ENCODE measurements at regions not wholly inside any gene's neighbourhood (a gene's known extent, or its start where the extent isn't known, plus 50 kb on each side); places are given as distances from the start of the nearest gene placed in this dataset.

DNA sequence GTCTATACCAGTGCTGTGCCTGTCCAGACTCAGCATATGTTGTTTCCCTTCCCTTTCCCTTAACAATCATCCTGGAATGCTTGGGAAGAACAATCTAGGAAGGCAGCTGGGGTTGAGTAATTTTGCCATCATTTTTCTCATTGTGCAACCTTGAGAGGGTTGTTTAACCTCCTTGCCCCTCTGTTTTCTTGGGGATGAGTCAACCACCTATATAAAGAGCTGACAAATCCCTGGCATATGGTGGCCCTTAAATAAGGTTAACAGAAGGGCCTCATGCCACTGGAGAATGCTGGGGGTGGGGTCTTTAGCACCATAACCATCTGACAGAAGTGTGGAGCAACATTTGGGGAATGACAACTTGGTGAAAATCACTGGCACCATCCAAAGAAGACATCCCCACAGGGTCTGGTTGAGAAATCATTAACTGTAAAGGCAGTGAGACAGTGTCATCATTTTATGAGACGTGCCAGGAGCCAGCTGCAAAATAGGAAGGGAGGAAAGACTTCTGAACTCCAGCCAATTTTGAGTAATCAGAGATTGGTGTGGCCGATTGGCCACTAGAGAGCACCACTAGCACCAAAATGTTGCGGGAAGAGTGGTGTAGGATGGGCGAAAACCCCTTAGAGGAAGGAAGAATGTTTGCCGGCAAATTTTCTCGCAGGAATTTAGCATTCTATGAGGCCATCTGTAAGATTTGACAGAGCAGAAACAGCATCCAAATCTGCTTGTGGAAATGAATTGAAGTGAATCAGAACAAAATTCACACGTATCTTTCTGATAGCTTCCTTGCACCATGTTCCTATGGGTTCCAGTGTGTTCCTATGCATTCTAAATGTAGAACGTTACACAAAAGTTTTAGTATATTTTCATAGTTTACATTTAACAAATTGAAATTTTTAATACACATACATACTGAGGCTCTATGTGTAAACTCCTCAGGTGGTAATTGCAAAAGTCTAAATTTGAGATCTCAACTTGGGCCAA lies 113.8 kb downstream of the MSX2 start:
- DNase-seq (ENCODE audit: low read depth in 3 of 3), result no peak

GRCh38 chr5:174834081-174834480 lies 109.7 kb downstream of the MSX2 start:
- no peak for DNase-seq (ENCODE audit: low read depth in 3 of 3)

DNA sequence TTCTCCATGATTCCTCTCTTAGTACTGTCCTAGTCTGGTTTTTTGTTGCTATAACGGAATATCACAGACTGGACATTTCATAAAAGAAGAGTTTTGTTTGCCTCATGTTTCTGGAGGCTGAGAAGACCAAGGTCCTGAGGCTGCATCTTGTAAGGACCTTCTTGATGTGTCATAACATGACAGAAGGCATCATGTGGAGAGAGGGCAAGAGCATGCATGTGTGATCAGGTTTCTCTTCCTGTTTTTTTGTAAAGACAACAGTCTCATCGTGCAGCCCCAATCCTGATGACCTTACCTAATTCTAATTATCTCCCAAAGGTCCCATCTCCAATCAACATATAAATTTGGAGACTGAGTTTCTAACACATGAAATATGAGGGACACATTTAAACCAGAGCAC lies 108.4 kb downstream of the MSX2 start:
- no peak for DNase-seq (ENCODE audit: low read depth in 3 of 3)

GRCh38 chr5:174832025-174832424 lies 107.6 kb downstream of the MSX2 start:
- DNase-seq (ENCODE audit: low read depth in 3 of 3), result no peak

DNA sequence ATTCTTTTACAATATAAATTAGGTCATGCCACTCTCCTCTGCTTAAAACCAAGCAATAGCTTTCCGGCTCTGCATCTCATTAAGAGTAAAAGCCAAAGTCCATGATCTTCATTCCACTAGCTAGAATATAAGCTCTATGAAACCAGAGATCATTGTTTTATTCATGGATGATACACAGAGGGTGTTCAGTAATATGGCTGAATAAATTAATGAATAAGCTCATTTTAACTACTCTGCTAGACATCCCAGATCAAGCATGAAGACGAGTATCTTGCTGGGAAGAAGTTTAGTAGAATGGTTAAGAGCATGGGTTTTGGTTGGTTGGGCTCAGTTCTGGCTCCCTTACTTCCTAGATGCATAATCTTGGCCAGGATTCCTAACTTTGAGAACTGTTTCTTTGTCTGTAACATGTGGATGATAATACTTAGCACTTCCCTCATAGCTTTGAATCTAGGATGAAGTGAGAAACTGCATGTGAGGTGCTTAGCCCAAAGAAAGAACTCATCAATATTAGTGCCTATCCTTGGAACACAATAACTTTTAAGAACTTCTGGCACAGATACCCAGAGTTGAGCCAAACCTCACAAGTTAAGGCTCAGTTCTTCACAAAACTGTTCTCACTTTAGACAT lies 106.8 kb downstream of the MSX2 start:
- DNase-seq (ENCODE audit: low read depth in 3 of 3), result no peak

GRCh38 chr5:174829511-174829864 lies 105.1 kb downstream of the MSX2 start:
- DNase-seq (ENCODE audit: low read depth in 3 of 3), result no peak

DNA sequence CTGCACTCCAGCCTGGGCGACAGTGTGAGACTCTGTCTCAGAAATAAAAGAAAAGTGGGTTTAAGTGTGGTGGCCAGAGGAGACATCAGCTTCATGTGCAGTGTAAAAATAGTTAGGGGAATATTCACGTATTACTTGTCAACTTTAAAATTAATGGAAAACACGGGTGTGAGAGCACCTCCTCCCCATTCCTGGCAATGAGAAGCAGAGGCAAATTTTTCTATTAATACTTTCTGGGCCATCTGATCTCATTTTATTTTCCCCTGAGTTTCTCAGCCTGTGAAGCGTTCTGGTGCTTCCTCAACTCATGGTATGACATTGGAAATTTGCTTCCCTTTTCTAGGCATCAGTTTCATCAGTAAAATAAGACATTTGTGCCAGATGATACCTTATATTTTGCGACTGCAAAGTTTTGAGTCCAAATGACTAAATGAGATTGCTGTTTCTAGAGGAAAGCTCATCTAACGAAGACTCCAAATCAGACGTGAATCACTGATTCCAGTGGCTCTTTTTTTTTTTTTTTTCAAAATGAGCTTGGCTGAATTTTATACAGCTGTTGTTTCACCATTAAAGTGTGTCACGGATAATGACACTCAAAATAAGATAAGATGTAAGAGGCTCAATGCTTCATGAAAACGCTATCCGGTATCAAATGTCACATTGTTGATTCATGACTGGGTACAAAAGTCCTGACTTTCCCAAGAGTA lies 104.6 kb downstream of the MSX2 start:
- no peak for DNase-seq (ENCODE audit: low read depth in 3 of 3)

- no peak for DNase-seq (ENCODE audit: low read depth in 3 of 3)
These were observed 103.2 kb downstream of the MSX2 start for GRCh38 chr5:174827558-174827957.

DNA sequence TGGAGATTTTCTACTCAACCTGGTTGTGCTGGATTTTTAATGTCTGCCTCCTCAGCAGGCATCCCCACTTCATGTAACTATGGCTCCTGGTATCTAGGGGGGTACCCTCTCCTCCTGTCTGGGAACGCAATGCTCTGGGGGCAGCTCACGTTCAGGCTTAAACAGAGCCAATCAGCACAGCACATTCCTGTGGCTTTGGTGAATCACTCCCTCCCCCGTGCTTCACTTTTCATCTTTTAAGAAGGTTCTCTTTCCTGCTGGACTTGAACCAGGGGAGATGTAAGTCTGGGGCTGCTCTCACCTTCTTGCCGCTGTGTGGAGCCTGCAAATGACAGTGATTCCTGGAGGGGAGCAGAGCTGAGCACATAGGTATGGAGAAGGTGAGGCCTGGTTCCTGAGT lies 101.2 kb downstream of the MSX2 start:
- DNase-seq (ENCODE audit: low read depth in 3 of 3), result no peak

DNA sequence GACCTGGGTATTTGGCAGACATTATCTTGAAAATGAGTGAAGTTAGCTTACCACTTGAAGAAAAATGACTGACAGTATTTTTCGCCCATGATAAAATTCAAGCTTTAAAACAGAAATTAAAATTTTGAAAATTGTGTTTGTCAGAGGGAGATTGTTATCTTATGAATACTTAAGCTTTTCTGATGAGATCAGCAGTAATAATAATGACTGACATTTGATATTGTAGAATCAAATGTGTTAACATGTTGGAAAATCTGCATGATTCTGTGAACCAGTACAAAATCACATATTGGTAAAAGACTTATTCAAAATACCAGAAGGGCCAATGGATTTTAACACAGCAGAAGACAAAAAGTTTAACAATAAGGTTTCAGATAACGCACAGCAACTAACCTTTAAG lies 94.0 kb downstream of the MSX2 start:
- no peak for DNase-seq (ENCODE audit: low read depth in 3 of 3)

GRCh38 chr5:174817610-174818009 lies 93.2 kb downstream of the MSX2 start:
- DNase-seq (ENCODE audit: low read depth in 3 of 3), result no peak

DNA sequence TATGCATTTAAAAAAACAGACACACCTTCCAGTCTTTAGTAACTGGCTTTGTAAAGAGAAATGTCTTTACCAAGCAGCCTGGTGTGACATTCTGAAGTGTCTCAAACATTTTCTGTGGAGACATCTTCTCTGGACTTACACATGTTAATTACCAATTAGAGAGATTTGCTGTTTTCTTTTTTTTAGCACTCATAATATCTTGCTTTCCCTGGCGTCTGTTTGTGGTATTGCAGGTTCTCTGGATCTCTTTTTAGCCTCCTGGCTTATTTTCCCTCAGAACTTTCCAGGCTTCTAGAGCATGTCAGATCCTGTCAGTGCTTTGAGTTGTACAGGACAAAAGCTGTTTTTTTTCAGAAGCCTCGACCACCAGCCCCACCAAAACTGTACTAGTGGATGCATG lies 92.5 kb downstream of the MSX2 start:
- no peak for DNase-seq (ENCODE audit: low read depth in 3 of 3)

DNA sequence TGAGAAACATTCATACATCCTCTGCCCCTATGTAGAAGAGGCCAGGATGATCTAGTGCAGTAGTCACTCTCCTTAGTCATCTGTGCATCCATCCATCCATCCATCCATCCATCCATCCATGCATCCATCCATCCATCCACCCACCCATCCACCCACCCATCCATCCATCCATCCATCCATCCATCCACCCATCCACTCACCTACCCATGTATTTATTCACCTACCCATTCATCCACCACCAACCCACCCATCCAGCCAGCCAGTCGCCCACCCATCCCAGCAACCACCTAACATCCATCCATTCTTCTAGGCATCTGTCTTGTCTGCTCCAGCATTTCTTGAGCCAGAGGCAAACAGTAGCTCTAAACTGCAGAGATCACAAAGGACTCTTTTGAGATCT lies 87.1 kb downstream of the MSX2 start:
- no peak for DNase-seq (ENCODE audit: low read depth in 3 of 3)

DNA sequence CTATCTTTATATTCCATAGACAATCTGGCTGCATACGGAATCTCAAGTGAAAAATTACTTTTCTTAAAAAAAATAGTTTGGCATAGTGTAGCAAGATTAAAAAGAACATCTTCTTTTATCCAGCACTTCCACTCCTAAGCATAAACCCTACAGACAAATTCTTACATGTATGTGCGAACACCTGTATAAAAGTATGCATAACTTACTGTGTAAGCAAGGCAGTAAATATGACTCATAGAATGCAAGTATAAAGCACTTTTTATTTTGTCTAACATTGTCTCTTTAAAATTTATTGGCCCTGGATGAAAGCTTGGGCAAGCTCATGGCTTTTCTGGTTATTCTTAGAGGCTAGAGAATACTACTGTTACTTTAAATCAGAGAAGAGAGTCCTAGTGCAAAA lies 86.4 kb downstream of the MSX2 start:
- no peak for DNase-seq (ENCODE audit: low read depth in 3 of 3)

DNA sequence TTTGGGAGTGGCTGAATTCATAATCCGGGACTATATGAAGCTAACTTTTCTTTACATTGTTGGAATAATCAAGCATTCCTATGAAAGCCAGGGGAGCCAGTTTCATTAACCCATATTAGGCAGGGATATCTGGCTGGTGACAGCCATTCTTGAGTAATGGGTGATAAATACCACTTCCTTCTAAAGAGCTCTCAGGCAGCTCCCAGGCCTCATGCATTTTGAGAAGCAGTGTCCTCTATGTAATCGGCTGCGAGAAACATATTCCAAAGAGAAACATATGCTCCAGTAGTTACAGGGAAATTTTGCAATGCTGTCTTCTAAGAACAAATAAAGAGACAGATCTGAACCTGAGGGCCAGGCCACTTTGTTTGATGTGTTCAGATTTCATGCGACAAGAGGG lies 83.1 kb downstream of the MSX2 start:
- DNase-seq (ENCODE audit: low read depth in 3 of 3), result no peak

GRCh38 chr5:174806729-174807128 lies 82.3 kb downstream of the MSX2 start:
- DNase-seq (ENCODE audit: low read depth in 3 of 3), result no peak

DNA sequence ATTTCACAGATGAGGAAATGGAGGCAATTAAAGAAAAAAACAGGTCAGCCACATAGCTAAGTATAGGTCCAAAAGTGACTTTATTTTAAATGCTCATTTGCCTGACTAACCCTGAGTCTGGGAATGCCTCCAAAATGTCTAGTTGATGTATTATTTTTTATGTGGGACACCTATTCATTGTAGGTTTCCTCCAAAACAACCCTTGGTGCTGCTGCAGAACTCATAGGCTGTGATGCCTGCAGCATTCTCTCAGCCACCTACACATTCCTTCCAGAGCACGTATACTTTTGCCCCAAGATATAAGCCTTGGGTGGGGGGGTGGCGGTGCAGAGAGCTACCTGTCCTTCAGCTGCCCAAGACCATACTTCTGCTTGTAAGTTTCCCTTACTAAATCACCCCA lies 77.4 kb downstream of the MSX2 start:
- DNase-seq (ENCODE audit: low read depth in 3 of 3), result no peak

- DNase-seq (ENCODE audit: low read depth in 3 of 3), result no peak
These were observed 76.1 kb downstream of the MSX2 start for GRCh38 chr5:174800435-174800834.

DNA sequence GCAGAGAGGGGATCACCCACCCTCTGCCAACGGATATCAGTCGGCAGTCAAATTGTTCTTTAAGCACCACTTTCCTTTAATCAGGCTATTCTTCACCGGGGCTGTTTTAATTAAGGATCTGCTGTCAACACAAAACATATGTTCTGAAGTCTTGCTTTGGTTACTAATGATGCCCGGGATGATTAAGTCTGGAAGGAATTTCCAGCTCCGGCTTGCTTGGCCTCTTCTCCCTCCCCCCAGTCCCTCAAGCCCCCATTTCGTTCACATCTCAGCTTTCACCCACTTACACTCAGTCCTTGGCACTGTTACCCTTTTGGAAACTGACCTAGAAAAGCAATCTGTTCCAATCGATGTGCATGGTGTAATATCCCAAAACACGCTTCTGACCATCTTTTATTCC lies 74.7 kb downstream of the MSX2 start:
- DNase-seq (ENCODE audit: low read depth in 3 of 3), result no peak

DNA sequence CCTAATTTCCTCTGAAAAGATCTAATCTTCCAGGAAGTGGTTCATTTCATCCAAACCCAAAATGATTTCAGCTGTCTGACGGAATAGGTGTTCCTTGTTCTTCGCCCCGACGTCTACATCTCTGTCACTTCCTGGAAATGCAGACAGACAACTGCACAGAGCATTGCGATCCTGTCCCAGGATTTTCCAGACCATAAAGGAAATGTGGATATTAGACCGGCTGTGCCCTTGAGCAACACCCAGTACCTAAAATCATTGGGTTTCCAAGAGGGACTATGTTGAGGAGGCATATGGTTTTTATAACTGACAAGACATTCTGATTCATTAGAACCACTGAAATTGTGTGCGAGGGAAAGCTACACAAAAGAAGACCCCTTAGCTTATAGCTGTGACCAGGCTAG lies 74.2 kb downstream of the MSX2 start:
- DNase-seq (ENCODE audit: low read depth in 3 of 3), result no peak

- DNase-seq (ENCODE audit: low read depth in 3 of 3), result no peak
These were observed 72.4 kb downstream of the MSX2 start for GRCh38 chr5:174796711-174797192.

- no peak for DNase-seq (ENCODE audit: low read depth in 3 of 3)
These were observed 70.7 kb downstream of the MSX2 start for GRCh38 chr5:174794931-174795672.
